ENCODE measurements at regions not wholly inside any gene's neighbourhood (a gene's known extent, or its start where the extent isn't known, plus 50 kb on each side); places are given as distances from the start of the nearest gene placed in this dataset.

GRCh38 chr10:130971123-130971435 lies 340.4 kb downstream of the TCERG1L start:
- Histone ChIP-seq H3K79me1 (ENCODE audit: low read depth in 1 of 2, low read length in 2 of 2) (no peaks in the 10 kb centered on the region), H3K4me1 (ENCODE audit: control insufficient read depth, insufficient read depth, low read length) (no peaks in the 10 kb centered on the region), H2AFZ (replicated peaks; ENCODE audit: low read length, poor library complexity) (no peak overlapping the region), H4K91ac (ENCODE audit: insufficient read depth, low read depth, low read length) (no peak overlapping the region), H3K23ac (ENCODE audit: low read depth, low read length) (no peak overlapping the region), H3K9ac (ENCODE audit: low read depth, low read length) (no peak overlapping the region), H3K4ac (ENCODE audit: low read depth, low read length) (no peak overlapping the region), H3K4me3 (ENCODE audit: insufficient read depth, low read depth, low read length) (no peak overlapping the region), H3K27me3 (ENCODE audit: control insufficient read depth, insufficient read depth, low read length) (no peaks in the 10 kb centered on the region), H4K8ac (ENCODE audit: low read depth in 2 of 2, low read length in 2 of 2) (no peak overlapping the region), H4K20me1 (ENCODE audit: insufficient read depth, low read length) (no peaks in the 10 kb centered on the region), H2BK5ac (ENCODE audit: low read depth, low read length, poor library complexity, severe bottlenecking) (no peak overlapping the region), H3K56ac (ENCODE audit: extremely low read depth, insufficient read depth, low read length) (no peak overlapping the region), H3K36me3 (ENCODE audit: control insufficient read depth, insufficient read depth, low read length) (no peaks in the 10 kb centered on the region), H3K14ac (replicated peaks; ENCODE audit: low read depth, low read length) (no peak overlapping the region), H3K18ac (ENCODE audit: low read depth, low read length) (no peak overlapping the region), H3K9me3 (ENCODE audit: control insufficient read depth, insufficient read depth, low read length) (peaks cover 30% of the 10 kb centered on the region), H3K4me2 (ENCODE audit: low read depth, low read length) (no peak overlapping the region), H2AK9ac (replicated peaks; ENCODE audit: low read depth, low read length, poor library complexity) (no peak overlapping the region), H2AK5ac (ENCODE audit: low read depth, low read length) (no peak overlapping the region), H2BK15ac (ENCODE audit: low read depth, low read length) (no peak overlapping the region), H4K5ac (ENCODE audit: low read depth, low read length) (no peak overlapping the region), H3K27ac (ENCODE audit: insufficient read depth, low read length) (no peak overlapping the region), H3K9me1 (ENCODE audit: insufficient read depth, low read length) (no peaks in the 10 kb centered on the region), H2BK20ac (ENCODE audit: low read depth, low read length) (no peak overlapping the region), H2BK120ac (ENCODE audit: low read depth, low read length) (no peak overlapping the region)
- ATAC-seq (ENCODE audit: low read depth) = no peak
- dilution Hi-C loops (cut with HindIII; ENCODE audit: low sequenced_read_pairs, unreplicated experiment) = no loop called here
- ChIA-PET POLR2A (ENCODE audit: unreplicated experiment) (no interaction called here), CTCF (no interaction called here)
- intact Hi-C loops (cut with micrococcal nuclease) = no loop called here
- no peak for DNase-seq
- in situ Hi-C loops (cut with MboI; ENCODE audit: low sequenced_read_pairs) = no loop called here
- TF ChIP-seq CEBPB (IDR thresholded peaks at IDR 0.05; ENCODE audit: low read depth, low read length) = no peak
- TF ChIP-seq BHLHE40 (IDR thresholded peaks at IDR 0.05; ENCODE audit: low read depth, low read length) = no peak
- TF ChIP-seq ELK1 (IDR thresholded peaks at IDR 0.05; ENCODE audit: borderline replicate concordance, low read depth, low read length) = no peak
- TF ChIP-seq FOS (IDR thresholded peaks at IDR 0.05; ENCODE audit: low read depth, low read length) = no peak
- no peak for TF ChIP-seq USF2 (IDR thresholded peaks at IDR 0.05; ENCODE audit: low read depth, low read length)
- WGBS, 2 experiments (ENCODE audit: extremely low coverage in 2 of 2, insufficient read length in 1 of 2) = no CpG with 5 or more reads among the region's 8 CpGs
- no TSS peak for BruUV-seq (replicated peaks)
